Endothelial cell of umbilical vein (primary cell): ENCODE measurements at regions not wholly inside any gene's neighbourhood (a gene's known extent, or its start where the extent isn't known, plus 50 kb on each side); places are given as distances from the start of the nearest gene placed in this dataset.

Experiments used
- BruUV-seq: library from RNA; stranded (reverse); fragments of 400-500 nt; replicated peaks from 2 replicates; lab custom pipeline; 2021; lab: Mats Ljungman, UMichigan
- CTCF ChIA-PET: fragments of 300-600, 350-600 bp; sonication (Branson Sonifier 250); formaldehyde crosslinking; loops from one replicate; lab custom pipeline; 2021; ENCODE audit warnings: antibody characterized with exemption, inconsistent platforms; lab: Charles Lee
- POLR2A ChIA-PET: fragments of 300-600, 350-600 bp; sonication (Branson Sonifier 250); formaldehyde crosslinking; loops from one replicate; lab custom pipeline; 2021; ENCODE audit warnings: antibody characterized with exemption, inconsistent platforms; lab: Charles Lee
- DNase-seq: peaks from one replicate; pipeline ENCODE4 v3.0.0-alpha.2; 2011; ENCODE audit warnings: low read depth, low spot score
- FAIRE-seq: peaks from 2 replicates; lab custom pipeline; 2011; peaks lifted over from hg19 to GRCh38; lab: Jason Lieb, UNC
- H2AFZ ChIP-seq: 2 replicates; pipeline ENCODE4 v1.6.0; 2012; ENCODE audit warnings: low read depth, low read length, control low read depth, inconsistent platforms
- H3K27ac ChIP-seq: 2 replicates; pipeline ENCODE4 v1.5.1; 2011; ENCODE audit warnings: low read depth, mild to moderate bottlenecking, control low read depth, low read length, moderate library complexity; ENCODE audit not compliant: insufficient read depth
- H3K27me3 ChIP-seq, 2 experiments: 2 replicates each; pipeline versions ENCODE4 v1.6.0 to v1.6.1; 2011; ENCODE audit warnings: low read length in 2 of 2, mixed read lengths in 1 of 2; ENCODE audit not compliant: control insufficient read depth in 2 of 2, insufficient read depth in 2 of 2
- H3K36me3 ChIP-seq, 2 experiments: 2 replicates in 1 of 2; 3 replicates in 1 of 2; pipeline ENCODE4 v1.5.1; 2011; ENCODE audit warnings: low read length in 2 of 2, mild to moderate bottlenecking in 1 of 2, moderate library complexity in 1 of 2; ENCODE audit not compliant: control insufficient read depth in 2 of 2, insufficient read depth in 2 of 2; ENCODE audit errors: extremely low read depth in 1 of 2
- H3K4me1 ChIP-seq: 3 replicates; pipeline ENCODE4 v1.5.1; 2011; ENCODE audit warnings: mild to moderate bottlenecking, low read length; ENCODE audit not compliant: control insufficient read depth, insufficient read depth; ENCODE audit errors: extremely low read depth
- H3K4me2 ChIP-seq: 2 replicates; pipeline ENCODE4 v1.6.1; 2011; ENCODE audit warnings: low read length, control low read depth, mixed read lengths; ENCODE audit not compliant: insufficient read depth
- H3K4me3 ChIP-seq, 3 experiments: fragments of 200-600 bp in 1 of 3; sonication (generic), shearing (Covaris generic) in 1 of 3; replicated peaks in 1 of 3; 2 replicates each; pipeline ENCODE4 v1.5.1; 2011 to 2016; ENCODE audit warnings: control low read depth in 3 of 3, low read length in 3 of 3, mild to moderate bottlenecking in 2 of 3, inconsistent platforms in 1 of 3, low read depth in 1 of 3, moderate library complexity in 1 of 3; ENCODE audit not compliant: insufficient read depth in 1 of 3
- H3K79me2 ChIP-seq: 2 replicates; pipeline ENCODE4 v1.6.0; 2012; ENCODE audit warnings: low read length, inconsistent platforms; ENCODE audit not compliant: control insufficient read depth, insufficient read depth
- H3K9ac ChIP-seq: replicated peaks from 2 replicates; pipeline ENCODE3; 2011; ENCODE audit warnings: low read length, control low read depth; ENCODE audit not compliant: insufficient read depth; ENCODE audit errors: extremely low read depth
- H3K9me1 ChIP-seq: replicated peaks from 3 replicates; pipeline ENCODE4 v1.6.0; 2011; ENCODE audit warnings: mild to moderate bottlenecking, low read length; ENCODE audit not compliant: control insufficient read depth, insufficient read depth; ENCODE audit errors: extremely low read depth
- H3K9me3 ChIP-seq: replicated peaks from 2 replicates; pipeline ENCODE4 v1.5.1; 2012; ENCODE audit warnings: low read length, inconsistent platforms; ENCODE audit not compliant: control insufficient read depth, insufficient read depth
- H4K20me1 ChIP-seq: replicated peaks from 2 replicates; pipeline ENCODE3; 2011; ENCODE audit warnings: mild to moderate bottlenecking, low read length; ENCODE audit not compliant: control insufficient read depth, insufficient read depth; ENCODE audit errors: extremely low read depth
- CTCF ChIP-seq, 2 donors: IDR thresholded peaks; 1 replicate in 1 of 2; 2 replicates in 1 of 2; pipeline ENCODE4 v1.5.1; 2011; ENCODE audit warnings: low read length in 2 of 2, mild to moderate bottlenecking in 2 of 2, moderate library complexity in 2 of 2, control low read depth in 1 of 2, inconsistent platforms in 1 of 2, low read depth in 1 of 2; ENCODE audit not compliant: insufficient read depth in 1 of 2; ENCODE audit errors: extremely low read depth in 1 of 2
- EZH2 ChIP-seq: IDR thresholded peaks from 2 replicates; pipeline ENCODE4 v1.6.1; 2012; ENCODE audit warnings: borderline replicate concordance, low read depth, mild to moderate bottlenecking, moderate library complexity, low read length, inconsistent platforms; ENCODE audit not compliant: severe bottlenecking
- FOS ChIP-seq: IDR thresholded peaks from 2 replicates; pipeline ENCODE4 v1.6.1; 2011; ENCODE audit warnings: mild to moderate bottlenecking, low read length, moderate library complexity, borderline replicate concordance; ENCODE audit not compliant: insufficient read depth
- GATA2 ChIP-seq: IDR thresholded peaks from 2 replicates; pipeline ENCODE4 v1.7.0; 2011; ENCODE audit warnings: low read depth, mild to moderate bottlenecking, moderate library complexity, mixed read lengths, low read length; ENCODE audit not compliant: insufficient read length, insufficient read depth
- JUN ChIP-seq: IDR thresholded peaks from 2 replicates; pipeline ENCODE4 v1.6.1; 2011; ENCODE audit warnings: borderline replicate concordance, low read depth; ENCODE audit not compliant: insufficient read length, insufficient read depth
- MAX ChIP-seq: IDR thresholded peaks from 2 replicates; pipeline ENCODE4 v1.6.1; 2011; ENCODE audit not compliant: insufficient read depth, insufficient read length
- MYC ChIP-seq: IDR thresholded peaks from one replicate; pipeline ENCODE4 v1.6.1; 2011; ENCODE audit warnings: mild to moderate bottlenecking, low read depth, low read length
- POLR2A ChIP-seq: IDR thresholded peaks from 2 replicates; pipeline ENCODE4 v1.6.1; 2012; ENCODE audit warnings: low read depth, mild to moderate bottlenecking, control low read depth, low read length
- POLR2AphosphoS5 ChIP-seq: IDR thresholded peaks from 2 replicates; pipeline ENCODE4 v1.6.1; 2012; ENCODE audit warnings: low read depth, mild to moderate bottlenecking, control low read depth, low read length, moderate library complexity; ENCODE audit not compliant: insufficient read depth
- dilution Hi-C: fragments of 300-500 bp; cut with MboI; formaldehyde crosslinking; loops from one replicate; pipeline ENCODE4 v1.15.0; 2019; ENCODE audit warnings: low sequenced_read_pairs; ENCODE audit not compliant: extremely low pct_ligation_motif_present
- intact Hi-C: fragments of 100-400 bp; cut with micrococcal nuclease; formaldehyde crosslinking; loops from one replicate; pipeline ENCODE4 v1.10.0; 2022

DNA sequence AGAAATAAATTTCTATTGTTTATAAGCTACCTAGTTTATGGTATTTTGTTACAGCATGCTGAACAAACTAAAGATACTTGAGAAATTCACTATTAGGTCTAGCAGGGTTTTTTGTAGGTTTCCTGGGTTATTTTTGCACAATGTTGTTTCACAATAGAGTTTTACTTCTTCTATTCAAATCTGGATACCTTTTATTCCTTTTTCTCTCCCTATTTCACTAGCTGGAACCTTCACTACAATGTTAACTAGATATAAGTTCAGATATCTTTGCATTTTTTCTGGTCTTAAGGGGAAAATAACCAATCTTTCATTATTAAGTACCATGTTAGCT lies 237.7 kb upstream of the CITED2 start:
- no peaks in the 10 kb centered on the region for H3K79me2 ChIP-seq
- no peak overlapping the region for H2AFZ ChIP-seq
- dilution Hi-C loops (no loop called here), intact Hi-C loops (no loop called here)
- no TSS peak for BruUV-seq
- H3K4me3 ChIP-seq, result no peak overlapping the region
- H3K27ac ChIP-seq, result no peak overlapping the region
- H3K4me2 ChIP-seq, result no peak overlapping the region
- no peaks in the 10 kb centered on the region for H3K9me1 ChIP-seq
- FAIRE-seq (no peak), DNase-seq (no peak)
- H3K27me3 ChIP-seq, result no peaks in the 10 kb centered on the region
- ChIA-PET POLR2A (no interaction called here), CTCF (interaction anchor here (0.9 kb wide), 1 partner anchor 11 kb away, joined by 3 read pairs; no protein-coding TSS in a partner anchor)
- no peaks in the 10 kb centered on the region for H3K9me3 ChIP-seq
- no peak for TF ChIP-seq MYC
- TF ChIP-seq CTCF (IDR thresholded peaks at IDR 0.05; ENCODE audit: extremely low read depth in 1 of 2, insufficient read depth in 1 of 2, low read depth in 1 of 2, low read length in 2 of 2), result no peak
- TF ChIP-seq EZH2, result no peak
- no peak for TF ChIP-seq GATA2
- no peak for TF ChIP-seq POLR2AphosphoS5
- TF ChIP-seq MAX, result no peak
- no peak for TF ChIP-seq JUN
- TF ChIP-seq POLR2A, result no peak
- no peak for TF ChIP-seq FOS
- H3K4me1 ChIP-seq, result peaks cover 4% of the 10 kb centered on the region
- H3K36me3 ChIP-seq, result no peaks in the 10 kb centered on the region
- H4K20me1 ChIP-seq, result no peaks in the 10 kb centered on the region
- no peak overlapping the region for H3K9ac ChIP-seq
